HTR-8/SVneo (cell line): ENCODE measurements at regions not wholly inside any gene's neighbourhood (a gene's known extent, or its start where the extent isn't known, plus 50 kb on each side); places are given as distances from the start of the nearest gene placed in this dataset.

Experiments
- DNase-seq: peaks from one replicate; pipeline ENCODE4 v3.0.0; 2011; ENCODE audit warnings: low spot score, mixed read lengths; ENCODE audit not compliant: insufficient read length
- FAIRE-seq: peaks from 2 replicates; lab custom pipeline; 2011; peaks lifted over from hg19 to GRCh38; lab: Jason Lieb, UNC

- DNase-seq (no peak), FAIRE-seq (no peak)
These were observed 200.8 kb downstream of the GRIA2 start for GRCh38 chr4:157421365-157421764.
